Activated CD4-positive, alpha-beta memory T cell treated with anti-CD3 and anti-CD28 coated beads for 36 hours (primary cell): ENCODE measurements at regions not wholly inside any gene's neighbourhood (a gene's known extent, or its start where the extent isn't known, plus 50 kb on each side); places are given as distances from the start of the nearest gene placed in this dataset.

ENCODE experiments used
- CTCF ChIA-PET: fragments of 350-600 bp; sonication (Branson Sonifier 250); formaldehyde crosslinking; loops from one replicate; lab custom pipeline; 2021; ENCODE audit warnings: antibody characterized with exemption, inconsistent platforms; lab: Charles Lee
- POLR2A ChIA-PET: fragments of 350-600 bp; sonication (Branson Sonifier 250); formaldehyde crosslinking; loops from one replicate; lab custom pipeline; 2021; ENCODE audit warnings: antibody characterized with exemption; lab: Charles Lee
- DNase-seq: peaks from one replicate; pipeline ENCODE4 v3.0.0-alpha.2; 2020
- H3K27ac Mint-ChIP-seq: one replicate; pipeline ENCODE4 v1.8.0; 2021; ENCODE audit warnings: mixed read lengths
- H3K27me3 Mint-ChIP-seq: one replicate; pipeline ENCODE4 v1.8.0; 2021; ENCODE audit warnings: mixed read lengths
- H3K36me3 Mint-ChIP-seq: one replicate; pipeline ENCODE4 v1.8.0; 2021; ENCODE audit warnings: mixed read lengths
- H3K4me1 Mint-ChIP-seq: one replicate; pipeline ENCODE4 v1.8.0; 2021; ENCODE audit warnings: low read depth, mixed read lengths
- H3K4me3 Mint-ChIP-seq: one replicate; pipeline ENCODE4 v1.8.0; 2021; ENCODE audit warnings: mild to moderate bottlenecking, mixed read lengths
- H3K9me3 Mint-ChIP-seq: one replicate; pipeline ENCODE4 v1.8.0; 2021; ENCODE audit warnings: mixed read lengths
- intact Hi-C: fragments of 100-400 bp; cut with micrococcal nuclease; formaldehyde crosslinking; loops from one replicate; pipeline ENCODE4 v1.15.1; 2023

GRCh38 chr2:76444732-76445131, 734.0 kb upstream of the GCFC2 start:
- Mint-ChIP-seq H3K9me3 (peaks cover 13% of the 10 kb centered on the region), H3K4me1 (no peaks in the 10 kb centered on the region), H3K27me3 (no peaks in the 10 kb centered on the region), H3K36me3 (no peaks in the 10 kb centered on the region), H3K4me3 (no peak overlapping the region), H3K27ac (no peak overlapping the region)
- no peak for DNase-seq
- CTCF ChIA-PET = no interaction called here
- POLR2A ChIA-PET = no interaction called here
- intact Hi-C loops = no loop called here

DNA sequence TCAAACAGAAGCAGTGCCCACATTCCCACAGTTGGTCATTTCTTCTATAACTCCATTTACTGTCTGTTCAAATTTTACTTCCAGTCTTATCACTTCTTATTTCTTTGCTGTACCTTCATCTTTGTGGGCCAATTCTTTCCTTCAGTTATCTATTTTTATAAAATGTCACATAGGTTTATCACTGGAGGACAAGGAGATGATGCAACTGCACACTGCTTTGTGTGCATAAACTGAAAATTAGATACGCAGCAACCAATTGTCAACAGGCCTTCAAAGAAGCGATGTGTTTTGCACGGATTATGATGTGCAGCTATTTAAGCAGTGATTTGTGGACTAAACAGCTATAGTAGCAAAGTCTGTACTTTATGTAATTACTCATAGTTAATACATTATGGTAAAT, 726.8 kb upstream of the GCFC2 start:
- Mint-ChIP-seq H3K27ac (no peak overlapping the region), H3K4me1 (no peaks in the 10 kb centered on the region)
- CTCF ChIA-PET = no interaction called here

DNA sequence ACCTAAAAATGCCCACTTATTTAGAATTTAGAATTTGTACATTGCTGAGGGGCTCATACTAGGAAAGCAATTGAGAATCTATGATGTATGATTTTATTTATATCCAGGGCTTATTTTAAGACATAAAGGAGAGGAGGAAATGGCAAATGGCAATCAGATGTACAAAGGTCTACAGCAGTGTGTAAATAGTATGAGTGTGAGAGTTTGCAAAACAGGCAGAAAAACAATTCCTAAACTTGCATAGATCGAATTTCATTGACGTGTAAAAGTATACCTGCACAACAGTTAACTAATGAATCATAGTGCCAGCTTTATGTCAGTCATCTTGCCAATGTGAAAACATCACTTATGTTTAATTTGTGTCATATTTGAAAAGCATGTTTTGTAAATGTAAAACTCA, 718.7 kb upstream of the GCFC2 start:
- intact Hi-C loops = no loop called here
- H3K27me3 Mint-ChIP-seq = no peaks in the 10 kb centered on the region
- no peak overlapping the region for H3K27ac Mint-ChIP-seq
- ChIA-PET POLR2A (no interaction called here), CTCF (no interaction called here)
- H3K9me3 Mint-ChIP-seq = peaks cover 13% of the 10 kb centered on the region
- DNase-seq = no peak
- H3K4me1 Mint-ChIP-seq = no peaks in the 10 kb centered on the region
- no peak overlapping the region for H3K4me3 Mint-ChIP-seq
- H3K36me3 Mint-ChIP-seq = no peaks in the 10 kb centered on the region

More for the DNA sequence above, 726.8 kb upstream of the GCFC2 start:
- H3K36me3 Mint-ChIP-seq = no peaks in the 10 kb centered on the region
- peaks cover 7% of the 10 kb centered on the region for H3K9me3 Mint-ChIP-seq
- no peak for DNase-seq
- H3K27me3 Mint-ChIP-seq = no peaks in the 10 kb centered on the region
- POLR2A ChIA-PET = no interaction called here
- no peak overlapping the region for H3K4me3 Mint-ChIP-seq
- intact Hi-C loops = no loop called here

DNA sequence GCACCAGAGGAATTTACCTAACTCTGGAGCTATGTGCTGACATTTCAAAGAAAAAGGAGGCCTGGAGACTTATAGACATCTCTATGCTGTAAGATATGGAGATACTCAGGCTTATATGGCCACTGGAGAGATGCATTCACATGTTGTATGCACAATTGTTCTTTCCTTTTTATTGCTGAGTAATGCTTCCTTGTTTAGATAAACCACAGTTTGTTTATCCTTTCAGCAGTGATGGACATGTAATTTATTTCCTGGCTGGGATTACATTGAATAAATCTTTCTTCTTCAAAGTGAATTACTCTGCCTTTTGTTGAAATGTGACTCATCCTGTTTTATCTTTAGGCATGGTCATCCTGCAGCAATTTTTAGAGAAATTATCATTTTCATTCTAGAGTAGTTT, 716.7 kb upstream of the GCFC2 start:
- CTCF ChIA-PET = no interaction called here
- no peaks in the 10 kb centered on the region for H3K36me3 Mint-ChIP-seq
- intact Hi-C loops = no loop called here
- DNase-seq = no peak
- no peak overlapping the region for H3K4me3 Mint-ChIP-seq
- peaks cover 13% of the 10 kb centered on the region for H3K9me3 Mint-ChIP-seq
- H3K27me3 Mint-ChIP-seq = no peaks in the 10 kb centered on the region
- no peaks in the 10 kb centered on the region for H3K4me1 Mint-ChIP-seq
- H3K27ac Mint-ChIP-seq = no peak overlapping the region
- POLR2A ChIA-PET = no interaction called here

DNA sequence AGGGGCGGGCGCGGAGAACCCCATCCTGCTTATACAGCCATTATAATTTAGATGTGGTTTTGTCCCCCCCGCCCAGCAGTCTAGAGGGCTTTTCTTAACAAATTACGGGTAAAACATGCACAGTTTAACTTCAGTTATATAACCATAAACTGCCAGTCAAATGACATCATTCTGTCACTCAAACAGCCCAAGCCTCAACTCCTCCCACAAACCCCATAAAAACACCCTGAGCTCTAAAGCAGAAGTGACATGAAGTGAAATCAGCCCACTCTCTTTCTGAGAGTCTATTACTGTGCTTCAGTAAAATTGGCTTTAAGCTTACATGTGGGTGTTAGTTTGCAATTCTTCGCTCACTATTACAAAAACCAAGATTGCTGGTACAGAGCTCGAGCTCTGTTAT, 705.1 kb upstream of the GCFC2 start:
- DNase-seq = no peak
- ChIA-PET CTCF (no interaction called here), POLR2A (no interaction called here)
- Mint-ChIP-seq H3K9me3 (peaks cover 31% of the 10 kb centered on the region), H3K36me3 (no peaks in the 10 kb centered on the region), H3K4me1 (no peaks in the 10 kb centered on the region), H3K4me3 (no peak overlapping the region), H3K27ac (no peak overlapping the region), H3K27me3 (no peaks in the 10 kb centered on the region)
- intact Hi-C loops = no loop called here

DNA sequence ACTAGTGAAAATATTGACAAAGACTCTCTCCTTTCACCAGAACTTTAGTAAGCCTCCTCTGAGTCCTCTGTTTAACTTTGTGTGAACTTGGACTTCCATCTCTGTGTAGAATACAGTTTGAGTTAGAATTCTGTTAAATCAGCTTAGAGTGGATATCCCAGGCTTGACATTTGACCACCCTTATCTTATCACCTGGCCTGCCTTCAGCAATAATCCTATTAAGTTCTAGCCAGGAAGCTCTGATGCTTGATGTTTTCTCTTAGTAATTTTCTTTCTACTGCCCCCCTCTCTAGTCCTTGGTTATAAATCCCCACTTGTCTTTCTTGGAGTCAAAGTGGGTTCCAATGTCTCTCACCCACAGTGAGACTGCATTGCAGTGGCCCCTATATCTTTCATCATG, 702.7 kb upstream of the GCFC2 start:
- H3K9me3 Mint-ChIP-seq = peaks cover 28% of the 10 kb centered on the region
- no peaks in the 10 kb centered on the region for H3K4me1 Mint-ChIP-seq
- H3K27me3 Mint-ChIP-seq = no peaks in the 10 kb centered on the region
- POLR2A ChIA-PET = no interaction called here
- no peak overlapping the region for H3K4me3 Mint-ChIP-seq
- H3K36me3 Mint-ChIP-seq = no peaks in the 10 kb centered on the region
- intact Hi-C loops = no loop called here
- H3K27ac Mint-ChIP-seq = no peak overlapping the region
- CTCF ChIA-PET = interaction anchor here (0.6 kb wide), 1 partner anchor 73 kb away, joined by 3 read pairs; no protein-coding TSS in a partner anchor
- no peak for DNase-seq

GRCh38 chr2:76406134-76406855, 695.6 kb upstream of the GCFC2 start:
- H3K27ac Mint-ChIP-seq = no peak overlapping the region
- POLR2A ChIA-PET = no interaction called here

DNA sequence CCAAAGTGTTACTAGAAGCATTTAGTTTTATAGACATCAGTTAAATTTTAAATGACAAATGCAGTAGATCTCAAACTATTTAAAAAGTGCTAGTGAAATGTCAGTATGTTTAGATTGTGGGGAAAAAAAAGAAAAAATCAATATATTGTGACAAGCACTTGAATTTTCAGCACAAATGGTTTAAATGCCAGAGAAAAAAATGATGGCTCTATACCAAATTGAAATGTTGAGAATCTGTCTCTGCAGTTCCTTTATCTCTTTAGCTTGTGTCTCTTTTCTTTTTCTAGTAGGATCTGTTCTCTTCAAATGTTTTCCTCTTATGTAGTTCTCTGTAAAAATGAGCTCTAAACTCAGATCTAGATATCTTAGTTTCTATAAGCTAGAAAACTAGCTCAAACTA, 682.6 kb upstream of the GCFC2 start:
- CTCF ChIA-PET = no interaction called here
- H3K36me3 Mint-ChIP-seq = no peaks in the 10 kb centered on the region
- POLR2A ChIA-PET = no interaction called here
- no peak overlapping the region for H3K27ac Mint-ChIP-seq
- no peak overlapping the region for H3K4me3 Mint-ChIP-seq
- no peaks in the 10 kb centered on the region for H3K4me1 Mint-ChIP-seq
- intact Hi-C loops = no loop called here
- H3K9me3 Mint-ChIP-seq = peaks cover 18% of the 10 kb centered on the region
- H3K27me3 Mint-ChIP-seq = no peaks in the 10 kb centered on the region
- DNase-seq = no peak

More at GRCh38 chr2:76406134-76406855, 695.6 kb upstream of the GCFC2 start:
- no peaks in the 10 kb centered on the region for H3K4me1 Mint-ChIP-seq
- H3K4me3 Mint-ChIP-seq = no peak overlapping the region
- intact Hi-C loops = no loop called here
- H3K9me3 Mint-ChIP-seq = peaks cover 20% of the 10 kb centered on the region
- H3K36me3 Mint-ChIP-seq = no peaks in the 10 kb centered on the region
- H3K27me3 Mint-ChIP-seq = no peaks in the 10 kb centered on the region
- no peak for DNase-seq
- CTCF ChIA-PET = no interaction called here

DNA sequence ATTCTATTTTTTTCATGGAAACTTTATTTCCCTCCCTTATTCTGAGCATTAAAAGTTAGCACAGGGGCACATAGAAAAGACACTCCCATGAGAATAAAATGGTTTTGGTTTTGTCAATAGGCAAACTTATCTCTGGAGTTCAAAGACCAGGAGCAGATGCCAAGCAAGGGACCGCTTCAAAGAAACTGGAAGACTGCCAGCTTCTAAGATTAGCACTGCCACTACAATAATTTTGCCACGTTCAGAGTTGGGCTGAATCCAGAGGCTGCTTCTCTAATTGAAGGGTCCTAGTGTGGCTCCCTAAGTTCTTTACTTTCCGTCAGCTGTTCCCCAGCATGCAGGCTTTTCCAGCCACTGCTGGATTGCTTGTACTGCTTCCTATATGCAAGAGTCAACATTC, 681.0 kb upstream of the GCFC2 start:
- Mint-ChIP-seq H3K4me3 (no peak overlapping the region), H3K9me3 (peaks cover 24% of the 10 kb centered on the region), H3K27me3 (no peaks in the 10 kb centered on the region), H3K4me1 (no peaks in the 10 kb centered on the region), H3K36me3 (no peaks in the 10 kb centered on the region), H3K27ac (no peak overlapping the region)
- intact Hi-C loops = no loop called here
- DNase-seq = no peak
- POLR2A ChIA-PET = no interaction called here
- CTCF ChIA-PET = no interaction called here

GRCh38 chr2:76387294-76387693, 676.6 kb upstream of the GCFC2 start:
- ChIA-PET POLR2A (no interaction called here), CTCF (interaction anchor here (0.6 kb wide), 1 partner anchor 365 kb away, joined by 3 read pairs; no protein-coding TSS in a partner anchor)
- no peak overlapping the region for H3K4me3 Mint-ChIP-seq
- H3K36me3 Mint-ChIP-seq = no peaks in the 10 kb centered on the region
- intact Hi-C loops = no loop called here
- no peak for DNase-seq
- peaks cover 25% of the 10 kb centered on the region for H3K9me3 Mint-ChIP-seq
- H3K27ac Mint-ChIP-seq = no peak overlapping the region
- H3K27me3 Mint-ChIP-seq = no peaks in the 10 kb centered on the region
- no peaks in the 10 kb centered on the region for H3K4me1 Mint-ChIP-seq

DNA sequence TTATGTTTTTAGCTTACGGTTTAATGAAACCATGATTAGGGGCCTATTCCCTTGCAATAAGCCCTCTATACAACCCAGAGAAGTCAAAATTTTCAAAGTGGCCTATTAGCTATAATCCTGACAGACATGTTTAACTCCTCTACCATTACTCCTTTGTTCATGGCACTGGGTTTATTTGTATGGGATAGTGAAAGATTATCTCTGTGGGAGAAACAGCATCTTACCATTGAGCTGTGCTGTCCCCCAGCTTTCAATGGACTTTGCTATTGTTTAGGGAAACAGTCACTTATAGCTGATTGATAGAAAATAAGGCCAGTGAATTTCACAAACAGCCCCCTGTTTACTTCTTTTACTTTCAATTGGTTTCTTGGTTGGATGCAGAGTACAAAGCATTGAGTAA, 675.2 kb upstream of the GCFC2 start:
- ChIA-PET POLR2A (no interaction called here), CTCF (no interaction called here)
- Mint-ChIP-seq H3K27ac (no peak overlapping the region), H3K9me3 (peaks cover 19% of the 10 kb centered on the region), H3K36me3 (no peaks in the 10 kb centered on the region), H3K4me1 (no peaks in the 10 kb centered on the region), H3K4me3 (no peak overlapping the region), H3K27me3 (no peaks in the 10 kb centered on the region)
- no peak for DNase-seq
- intact Hi-C loops = no loop called here

- ChIA-PET POLR2A (no interaction called here), CTCF (no interaction called here)
- H3K9me3 Mint-ChIP-seq = peaks cover 15% of the 10 kb centered on the region
- H3K27me3 Mint-ChIP-seq = no peaks in the 10 kb centered on the region
- H3K36me3 Mint-ChIP-seq = no peaks in the 10 kb centered on the region
- intact Hi-C loops = no loop called here
- H3K4me1 Mint-ChIP-seq = no peaks in the 10 kb centered on the region
- H3K27ac Mint-ChIP-seq = no peak overlapping the region
- H3K4me3 Mint-ChIP-seq = no peak overlapping the region
- no peak for DNase-seq
Observed at GRCh38 chr2:76381624-76382023, 670.9 kb upstream of the GCFC2 start.

DNA sequence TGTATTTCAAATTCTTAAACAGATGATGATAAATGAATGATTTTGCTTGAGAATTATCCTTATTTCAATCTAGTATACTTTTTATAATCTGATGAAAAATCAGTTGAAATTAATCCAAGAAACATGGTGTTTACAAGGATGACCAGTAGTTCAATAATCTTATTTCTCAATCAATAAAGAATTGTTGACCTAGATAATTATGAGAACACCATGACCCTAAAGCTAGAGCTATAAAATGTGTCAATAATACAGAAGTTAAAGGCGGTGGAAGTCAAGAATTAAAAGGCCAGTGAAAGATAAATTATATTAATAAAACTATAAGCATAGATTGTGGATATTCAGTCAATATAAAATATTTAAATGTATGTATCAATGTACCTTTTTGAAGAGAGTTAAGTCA, 667.4 kb upstream of the GCFC2 start:
- ChIA-PET CTCF (no interaction called here), POLR2A (no interaction called here)
- intact Hi-C loops = no loop called here
- Mint-ChIP-seq H3K9me3 (peaks cover 15% of the 10 kb centered on the region), H3K27me3 (no peaks in the 10 kb centered on the region), H3K36me3 (no peaks in the 10 kb centered on the region), H3K4me3 (no peak overlapping the region), H3K27ac (no peak overlapping the region), H3K4me1 (no peaks in the 10 kb centered on the region)
- DNase-seq = no peak
